IPS DF 6.9 (cell line): ENCODE measurements at regions not wholly inside any gene's neighbourhood (a gene's known extent, or its start where the extent isn't known, plus 50 kb on each side); places are given as distances from the start of the nearest gene placed in this dataset.

Source experiments
- DNase-seq: peaks from one replicate; pipeline ENCODE4 v3.0.0-alpha.2; 2013; ENCODE audit warnings: low read depth, low spot score
- H3K27ac ChIP-seq: one replicate; pipeline ENCODE4 v1.5.1; 2013; ENCODE audit warnings: low read length, control low read depth
- H3K27me3 ChIP-seq: 2 replicates; pipeline ENCODE4 v1.6.1; 2013; ENCODE audit warnings: mild to moderate bottlenecking, low read length; ENCODE audit not compliant: control insufficient read depth, insufficient read depth
- H3K36me3 ChIP-seq: 2 replicates; pipeline ENCODE4 v1.6.1; 2013; ENCODE audit warnings: low read length; ENCODE audit not compliant: control insufficient read depth, insufficient read depth
- H3K4me1 ChIP-seq: 2 replicates; pipeline ENCODE4 v1.6.1; 2013; ENCODE audit warnings: low read length; ENCODE audit not compliant: control insufficient read depth, insufficient read depth
- H3K4me3 ChIP-seq: 2 replicates; pipeline ENCODE4 v1.5.1; 2013; ENCODE audit warnings: mild to moderate bottlenecking, low read length
- H3K9me3 ChIP-seq: 2 replicates; pipeline ENCODE4 v1.6.1; 2013; ENCODE audit warnings: low read length, inconsistent platforms; ENCODE audit not compliant: control insufficient read depth, insufficient read depth
- WGBS: extraction: QIAGEN DNeasy Blood & Tissue Kit; methylation state at CpG from one replicate; pipeline ENCODE4 v1.1.7; 2013; ENCODE audit warnings: mixed read lengths, missing lambda C conversion rate; ENCODE audit not compliant: insufficient read length, insufficient coverage; 5-methylcytosine and 5-hydroxymethylcytosine counted together

DNA sequence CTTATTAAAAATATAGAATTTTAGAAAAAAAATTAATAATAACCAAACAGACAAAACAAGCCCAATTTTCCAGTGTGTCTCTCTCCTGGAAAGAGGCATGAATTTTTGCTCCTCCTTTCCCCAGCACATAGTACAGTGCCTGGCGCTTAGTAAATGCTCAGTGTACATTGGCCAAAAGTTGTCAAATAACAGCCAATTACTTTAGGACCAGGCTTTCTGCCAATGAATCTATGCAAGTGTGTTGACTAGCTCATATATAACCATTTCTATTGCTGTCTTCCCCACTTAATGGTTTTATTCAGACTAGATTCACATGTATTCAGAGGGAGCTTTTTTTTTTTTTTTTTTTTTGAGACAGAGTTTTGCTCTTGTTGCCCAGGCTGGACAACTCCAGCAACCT, 120.1 kb upstream of the CD180 start:
- no peak overlapping the region for H3K27ac ChIP-seq
- no peak overlapping the region for H3K4me3 ChIP-seq
- H3K4me1 ChIP-seq = no peaks in the 10 kb centered on the region
- DNase-seq = no peak
- WGBS = no CpG with 5 or more reads among the region's 1 CpG
- no peaks in the 10 kb centered on the region for H3K9me3 ChIP-seq
- H3K27me3 ChIP-seq = no peaks in the 10 kb centered on the region
- no peaks in the 10 kb centered on the region for H3K36me3 ChIP-seq

DNA sequence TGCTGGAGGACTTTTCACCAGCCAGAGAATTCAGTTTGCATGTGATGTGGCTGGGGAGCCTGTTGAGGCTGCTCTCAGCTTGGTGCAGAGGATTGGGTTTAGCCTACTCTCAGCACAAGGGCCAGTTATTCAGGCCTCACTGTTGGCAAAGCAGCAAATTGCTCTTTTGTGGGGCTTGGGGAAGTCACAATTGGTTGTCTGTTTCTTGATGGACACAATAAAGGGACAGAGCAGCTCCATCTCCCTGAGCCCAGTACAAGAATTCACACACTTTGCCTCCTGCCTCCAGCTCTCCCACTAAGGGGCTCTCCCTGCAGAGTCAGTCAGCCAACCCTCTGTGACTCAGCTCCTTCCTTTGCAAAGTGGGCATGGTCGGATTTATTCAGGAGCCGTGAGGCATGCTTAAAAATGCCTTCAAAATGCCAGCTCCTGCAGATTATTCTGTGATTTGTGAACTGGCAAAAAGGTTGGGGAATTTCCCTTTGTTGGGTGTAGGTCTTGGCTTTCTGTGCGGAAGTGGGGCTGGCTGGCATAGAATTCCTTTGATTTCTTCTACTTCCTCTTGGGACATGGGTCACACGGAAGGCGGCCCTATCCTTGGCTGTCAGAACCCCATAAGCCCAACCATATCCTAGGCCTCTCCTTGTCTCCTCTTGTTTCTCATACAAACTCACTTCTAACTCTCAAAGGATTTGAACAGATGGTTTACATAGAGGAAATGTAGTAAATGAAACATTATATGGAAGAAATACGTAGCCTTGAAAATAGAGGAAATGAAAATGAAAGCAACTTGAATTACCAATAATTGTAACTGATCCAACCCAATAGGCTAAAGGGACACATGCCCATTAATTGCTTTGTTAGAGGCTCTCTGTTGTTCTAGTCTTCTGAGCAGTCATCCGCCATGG, 118.7 kb upstream of the CD180 start:
- WGBS = no CpG with 5 or more reads among the region's 7 CpGs

DNA sequence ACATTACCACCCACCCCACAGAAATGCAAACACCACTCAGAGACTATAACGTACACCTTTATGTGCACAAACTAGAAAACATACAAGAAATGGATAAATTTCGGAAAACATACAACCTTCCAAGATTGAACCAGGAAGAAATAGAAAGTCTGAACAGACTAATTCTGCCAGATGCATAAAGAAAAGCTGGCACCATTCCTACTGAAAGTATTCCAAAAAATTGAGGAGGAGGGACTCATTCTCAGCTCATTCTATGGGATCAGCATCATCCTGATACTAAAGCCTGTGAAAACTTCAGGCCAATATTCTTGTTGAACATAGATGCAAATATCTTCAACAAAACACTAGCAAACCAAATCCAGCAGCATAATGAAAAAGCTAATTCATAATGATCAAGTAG, 115.1 kb upstream of the CD180 start:
- no CpG with 5 or more reads among the region's 2 CpGs for WGBS
- no peak for DNase-seq
- H3K27ac ChIP-seq = no peak overlapping the region
- H3K4me3 ChIP-seq = no peak overlapping the region
- H3K4me1 ChIP-seq = no peaks in the 10 kb centered on the region
- H3K27me3 ChIP-seq = no peaks in the 10 kb centered on the region
- no peaks in the 10 kb centered on the region for H3K9me3 ChIP-seq
- H3K36me3 ChIP-seq = no peaks in the 10 kb centered on the region

More for the DNA sequence above, 118.7 kb upstream of the CD180 start:
- DNase-seq = no peak
- H3K27me3 ChIP-seq = no peaks in the 10 kb centered on the region
- no peaks in the 10 kb centered on the region for H3K9me3 ChIP-seq
- H3K36me3 ChIP-seq = no peaks in the 10 kb centered on the region
- H3K27ac ChIP-seq = no peak overlapping the region
- no peaks in the 10 kb centered on the region for H3K4me1 ChIP-seq
- H3K4me3 ChIP-seq = no peak overlapping the region

DNA sequence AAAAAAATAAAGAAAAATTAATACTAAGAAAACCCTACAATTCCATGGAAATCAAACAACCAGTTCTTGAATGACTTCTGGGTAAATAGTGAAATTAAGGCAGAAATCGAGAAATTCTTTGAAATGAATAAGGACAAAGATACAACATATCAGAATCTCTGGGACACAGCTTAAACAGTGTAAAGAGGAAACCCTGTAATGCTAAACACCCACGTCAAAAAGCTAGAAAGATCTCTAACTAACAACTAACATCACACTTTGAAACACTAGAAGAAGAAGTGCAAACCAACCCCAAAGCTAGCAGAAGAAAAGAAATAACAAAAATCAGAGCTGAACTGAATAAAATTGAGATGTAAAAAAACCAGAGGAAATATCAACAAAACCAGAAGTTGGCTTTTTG, 114.6 kb upstream of the CD180 start:
- no CpG with 5 or more reads among the region's 2 CpGs for WGBS
- Histone ChIP-seq H3K4me3 (no peak overlapping the region), H3K27ac (no peak overlapping the region), H3K9me3 (no peaks in the 10 kb centered on the region), H3K27me3 (no peaks in the 10 kb centered on the region), H3K36me3 (no peaks in the 10 kb centered on the region), H3K4me1 (no peaks in the 10 kb centered on the region)
- no peak for DNase-seq

DNA sequence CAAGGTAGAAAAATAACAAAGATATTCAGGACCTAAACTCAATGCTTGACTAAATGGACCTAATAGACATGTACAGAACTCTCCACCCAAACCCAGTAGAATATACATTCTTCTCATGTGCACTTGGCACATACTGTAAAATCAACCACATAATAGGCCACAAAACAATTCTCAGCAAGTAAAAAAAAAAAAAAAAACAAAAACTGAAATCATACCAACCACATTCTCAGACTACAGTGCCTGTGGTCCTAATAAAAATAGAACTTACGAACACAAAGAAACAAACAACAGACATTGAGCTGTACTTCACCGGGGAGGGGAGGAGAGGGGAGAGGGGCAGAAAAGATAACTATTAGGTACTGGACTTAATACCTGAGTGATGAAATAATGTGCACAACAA, 114.1 kb upstream of the CD180 start:
- H3K27me3 ChIP-seq = no peaks in the 10 kb centered on the region
- H3K4me3 ChIP-seq = no peak overlapping the region
- no peak overlapping the region for H3K27ac ChIP-seq
- H3K9me3 ChIP-seq = no peaks in the 10 kb centered on the region
- DNase-seq = no peak
- no peaks in the 10 kb centered on the region for H3K4me1 ChIP-seq
- WGBS = no CpG with 5 or more reads among the region's 2 CpGs
- H3K36me3 ChIP-seq = no peaks in the 10 kb centered on the region

DNA sequence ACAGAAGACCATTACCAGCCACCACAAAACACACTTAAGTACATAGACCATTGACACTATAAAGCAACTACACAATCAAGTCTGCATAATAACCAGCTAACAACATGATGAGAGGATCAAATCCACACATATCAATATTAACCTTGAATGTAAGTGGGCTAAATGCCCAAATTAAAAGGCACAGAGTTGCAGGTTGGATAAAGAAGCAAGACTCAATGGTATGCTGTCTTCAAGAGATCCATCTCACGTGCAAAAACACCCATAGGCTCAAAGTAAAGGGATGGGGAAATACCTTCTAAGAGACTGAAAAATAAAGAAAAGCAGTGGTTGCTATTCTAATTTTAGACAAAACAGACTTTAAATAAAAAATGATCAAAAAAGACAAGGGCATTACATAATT, 113.6 kb upstream of the CD180 start:
- Histone ChIP-seq H3K27ac (no peak overlapping the region), H3K27me3 (no peaks in the 10 kb centered on the region), H3K4me3 (no peak overlapping the region), H3K4me1 (no peaks in the 10 kb centered on the region), H3K9me3 (no peaks in the 10 kb centered on the region), H3K36me3 (no peaks in the 10 kb centered on the region)
- no peak for DNase-seq
- no CpG with 5 or more reads among the region's 1 CpG for WGBS

DNA sequence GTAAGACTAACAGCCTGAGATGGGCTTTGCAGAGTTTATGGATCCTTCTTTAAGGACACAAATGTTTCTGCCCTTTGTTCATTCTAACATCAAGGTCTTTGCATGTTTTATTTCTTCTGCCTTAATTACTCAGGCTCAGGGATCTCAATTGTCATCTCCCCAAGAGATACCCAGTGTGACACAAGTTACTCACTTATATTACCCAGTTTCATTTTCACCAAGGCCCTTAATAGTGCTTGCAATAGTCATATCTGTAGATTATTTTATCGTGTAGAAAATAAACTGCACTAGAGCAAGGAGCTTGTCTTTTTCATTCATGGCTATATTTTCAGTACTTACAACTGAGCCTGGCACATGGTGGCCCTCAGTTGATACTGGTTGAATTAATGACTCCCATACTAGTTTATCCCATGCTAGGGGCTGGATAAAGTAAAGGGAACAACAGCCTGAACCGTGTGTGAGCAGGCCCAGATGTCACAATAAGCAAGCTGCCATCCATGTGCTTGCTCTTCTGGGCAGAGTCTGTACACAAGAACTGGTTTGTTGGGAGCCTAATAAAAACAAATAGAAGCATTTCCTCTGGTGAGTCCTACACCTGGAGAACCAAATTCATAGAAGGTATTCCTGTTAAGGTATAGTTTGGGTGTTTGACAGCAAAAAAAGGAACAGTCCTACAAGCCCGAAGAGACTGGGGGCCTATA, 112.5 kb upstream of the CD180 start:
- no peaks in the 10 kb centered on the region for H3K4me1 ChIP-seq
- no CpG with 5 or more reads among the region's 3 CpGs for WGBS
- H3K36me3 ChIP-seq = no peaks in the 10 kb centered on the region
- DNase-seq = no peak
- no peak overlapping the region for H3K27ac ChIP-seq
- H3K4me3 ChIP-seq = no peak overlapping the region
- H3K27me3 ChIP-seq = no peaks in the 10 kb centered on the region
- no peaks in the 10 kb centered on the region for H3K9me3 ChIP-seq

DNA sequence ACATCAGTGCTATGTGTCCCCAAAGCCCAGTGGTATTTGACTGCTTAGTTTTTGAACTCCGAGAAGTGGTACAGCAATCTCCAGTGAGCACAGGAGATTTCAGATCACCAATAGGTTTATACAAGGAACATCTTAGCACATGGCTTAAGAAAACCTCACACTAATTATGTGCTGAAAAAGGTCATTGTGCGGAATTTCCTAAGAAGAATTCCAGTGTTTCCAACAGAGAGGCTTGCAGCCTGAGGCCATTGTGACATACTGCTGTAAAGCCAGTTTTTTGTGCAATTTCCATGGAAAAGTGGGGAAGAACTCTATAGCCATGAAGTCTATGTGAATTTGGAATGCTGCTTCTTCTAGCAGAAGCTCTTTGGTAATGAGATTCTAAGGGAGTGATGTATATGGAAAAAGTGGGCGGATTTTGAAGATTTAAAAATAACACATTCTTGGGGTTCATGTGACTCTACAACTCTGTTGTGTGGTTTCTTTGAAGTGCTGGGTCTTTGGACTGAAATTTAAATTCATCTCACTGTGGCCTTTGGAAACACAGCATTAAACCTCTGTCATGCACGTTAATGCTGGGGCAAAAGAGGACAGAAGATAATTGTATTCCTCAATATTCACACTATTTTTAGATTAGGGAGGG, 110.5 kb upstream of the CD180 start:
- 100% methylated on average over 1 of the region's 4 CpGs for WGBS
- no peak overlapping the region for H3K4me3 ChIP-seq
- H3K27ac ChIP-seq = no peak overlapping the region
- no peaks in the 10 kb centered on the region for H3K27me3 ChIP-seq
- no peaks in the 10 kb centered on the region for H3K36me3 ChIP-seq
- H3K9me3 ChIP-seq = no peaks in the 10 kb centered on the region
- H3K4me1 ChIP-seq = no peaks in the 10 kb centered on the region
- DNase-seq = no peak

DNA sequence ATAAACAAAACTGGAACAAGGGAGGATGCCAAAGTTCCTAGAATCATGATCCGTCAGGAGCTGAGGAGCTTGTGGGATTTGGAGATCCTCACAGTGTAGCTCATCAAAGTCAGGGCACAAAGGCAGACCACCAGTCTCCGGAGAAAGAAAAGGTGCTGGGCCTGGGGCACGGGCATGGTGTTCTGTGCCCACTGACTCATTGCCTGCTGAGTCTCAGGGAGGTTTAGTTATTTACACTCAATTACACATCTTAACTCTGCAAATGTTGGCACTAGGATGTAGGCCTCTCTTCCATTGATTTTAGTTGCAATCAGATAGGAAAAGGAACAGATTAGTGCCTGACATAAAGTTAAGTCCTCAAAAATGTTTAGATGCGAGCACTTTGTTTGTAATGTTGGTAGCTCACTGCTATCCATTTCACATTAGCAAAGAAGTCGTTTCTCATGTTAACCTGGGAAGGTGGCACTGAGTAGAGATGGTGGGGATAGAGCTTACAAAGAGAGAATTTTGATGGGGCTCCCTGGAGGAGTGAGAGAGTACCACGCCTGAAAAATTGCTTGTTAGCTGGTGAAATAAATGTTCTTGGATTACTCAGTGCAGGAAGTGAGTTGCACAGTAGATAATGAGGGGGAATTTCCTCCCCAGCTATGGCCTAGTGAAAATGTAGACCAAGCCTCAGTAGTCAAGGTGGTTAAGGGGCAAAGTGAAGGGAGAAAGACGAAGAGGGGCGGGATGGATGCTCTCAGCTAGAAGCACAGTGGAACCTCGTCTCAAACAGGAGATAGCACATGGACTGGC, 109.5 kb upstream of the CD180 start:
- Histone ChIP-seq H3K27ac (no peak overlapping the region), H3K4me1 (no peaks in the 10 kb centered on the region; the same call in 1 of the 2 replicates), H3K36me3 (no peaks in the 10 kb centered on the region), H3K9me3 (no peaks in the 10 kb centered on the region), H3K27me3 (no peaks in the 10 kb centered on the region), H3K4me3 (no peak overlapping the region)
- no CpG with 5 or more reads among the region's 9 CpGs for WGBS
- no peak for DNase-seq

DNA sequence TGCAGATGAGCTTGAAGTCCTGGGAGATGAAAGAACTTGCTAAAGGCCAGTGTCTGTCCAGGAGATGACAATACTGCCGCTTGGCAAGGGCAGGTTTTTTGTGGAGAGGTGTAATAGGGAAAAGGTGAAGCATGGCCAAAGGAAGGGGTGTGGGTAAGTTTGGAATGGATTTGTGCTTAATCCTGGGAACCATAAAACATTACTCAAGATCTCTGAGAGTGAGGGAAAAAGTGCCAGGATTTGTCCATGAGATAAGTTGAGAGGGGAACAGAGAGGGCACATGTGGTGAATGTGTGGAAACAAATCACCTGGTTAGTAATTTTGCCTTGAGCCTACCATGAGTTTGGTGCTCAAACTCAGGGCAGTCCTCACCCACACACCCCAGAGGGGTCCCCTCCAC, 108.8 kb upstream of the CD180 start:
- Histone ChIP-seq H3K36me3 (no peaks in the 10 kb centered on the region), H3K27me3 (no peaks in the 10 kb centered on the region), H3K4me3 (no peak overlapping the region), H3K27ac (no peak overlapping the region), H3K4me1 (no peaks in the 10 kb centered on the region; the same call in 1 of the 2 replicates), H3K9me3 (no peaks in the 10 kb centered on the region)
- no CpG with 5 or more reads among the region's 1 CpG for WGBS
- DNase-seq = no peak
